ENCODE measurements at regions not wholly inside any gene's neighbourhood (a gene's known extent, or its start where the extent isn't known, plus 50 kb on each side); places are given as distances from the start of the nearest gene placed in this dataset.

DNA sequence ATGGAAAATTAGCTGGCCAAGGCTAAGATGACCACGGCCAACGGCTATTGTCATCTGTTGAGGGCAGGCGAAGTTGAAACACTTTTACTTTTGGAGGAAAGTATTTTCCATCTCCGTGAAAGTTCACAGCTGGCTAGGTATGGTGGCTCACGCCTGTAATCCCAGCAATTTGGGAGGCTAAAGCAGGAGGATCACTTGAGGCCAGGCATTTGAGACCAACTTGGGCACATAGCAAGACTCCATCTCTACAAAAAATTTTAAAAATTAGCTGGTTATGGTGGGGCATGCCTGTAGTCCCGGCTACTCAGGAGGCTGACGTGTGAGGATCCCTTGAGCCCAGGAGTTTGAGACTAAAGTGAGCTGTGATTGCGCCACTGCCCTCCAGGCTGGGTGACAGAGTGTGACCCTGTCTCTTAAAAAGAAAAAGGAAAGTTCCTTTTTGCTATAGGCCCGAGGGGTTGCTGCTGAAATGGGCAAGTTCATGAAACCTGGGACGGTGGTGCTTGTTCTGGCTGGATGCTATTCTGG lies 85.5 kb upstream of the MKLN1 start:
- no peak overlapping the region for H3K4me3 Mint-ChIP-seq
- peaks cover 0 to 2% (median 0%) of the 10 kb centered on the region in 3 donors for H3K4me1 Mint-ChIP-seq
- H3K27me3 Mint-ChIP-seq: no peaks in the 10 kb centered on the region
- no peaks in the 10 kb centered on the region for H3K9me3 Mint-ChIP-seq
- no peak overlapping the region for H3K27ac Mint-ChIP-seq
- no peaks in the 10 kb centered on the region for H3K36me3 Mint-ChIP-seq

DNA sequence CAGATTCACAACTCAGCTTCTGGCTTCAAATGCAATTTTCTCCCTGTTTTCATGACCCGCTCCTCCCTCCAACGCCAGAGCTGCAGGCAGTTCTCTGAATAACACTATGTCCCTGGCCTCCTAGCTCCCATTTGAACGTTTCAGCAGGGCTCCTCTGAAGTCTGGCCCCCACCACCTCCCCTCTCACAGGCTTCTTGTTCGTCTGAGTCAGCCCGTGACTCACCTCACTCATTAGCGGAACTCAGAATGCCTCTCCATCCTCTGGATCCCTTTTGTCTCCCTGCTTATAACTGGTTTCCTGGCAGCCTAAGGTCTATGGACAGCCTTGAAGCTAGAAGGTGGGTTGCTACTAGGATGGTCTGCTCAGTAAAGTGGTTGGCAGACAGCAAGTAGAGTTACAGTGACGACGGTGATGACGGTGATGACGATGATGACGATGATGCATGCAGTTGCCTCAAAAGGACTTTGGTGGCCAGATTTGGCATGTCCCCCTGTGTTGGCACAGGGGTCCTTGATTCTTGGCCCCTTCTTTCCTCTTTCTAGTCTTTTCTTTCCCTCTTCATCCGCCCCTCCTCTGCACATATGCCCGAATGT lies 83.3 kb upstream of the MKLN1 start:
- Mint-ChIP-seq H3K4me1 (no peaks in the 10 kb centered on the region), H3K4me3 (no peak overlapping the region), H3K36me3 (no peaks in the 10 kb centered on the region), H3K27ac (no peak overlapping the region), H3K9me3 (no peaks in the 10 kb centered on the region), H3K27me3 (peaks cover 11% of the 10 kb centered on the region)

DNA sequence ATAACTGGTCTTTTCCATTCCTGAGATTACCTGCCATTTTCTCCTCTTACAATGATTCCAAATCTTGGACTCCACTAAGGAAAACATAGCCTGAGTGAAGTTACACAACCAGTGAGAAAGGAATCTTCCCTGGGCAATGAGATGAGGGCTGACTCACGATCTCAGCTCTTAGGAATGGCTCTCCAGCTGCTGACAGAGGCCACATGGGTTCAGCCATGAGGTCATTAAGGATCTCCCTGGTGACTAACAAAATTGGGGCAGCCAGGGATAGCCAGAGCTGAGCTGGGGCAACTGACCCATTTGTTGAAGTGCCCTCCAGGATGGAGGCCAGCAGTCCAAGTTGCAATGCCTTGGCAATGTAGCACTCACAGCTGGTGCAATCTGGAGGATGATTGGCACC lies 78.7 kb upstream of the MKLN1 start:
- peaks cover 24% of the 10 kb centered on the region for H3K27me3 Mint-ChIP-seq
- H3K4me1 Mint-ChIP-seq: no peaks in the 10 kb centered on the region
- peak overlapping the region in 1 of 3 donors; percentile 45 for H3K27ac Mint-ChIP-seq
- no peaks in the 10 kb centered on the region for H3K36me3 Mint-ChIP-seq
- peaks cover 4 to 7% (median 6%) of the 10 kb centered on the region in 3 donors for H3K9me3 Mint-ChIP-seq
- H3K4me3 Mint-ChIP-seq: no peak overlapping the region

DNA sequence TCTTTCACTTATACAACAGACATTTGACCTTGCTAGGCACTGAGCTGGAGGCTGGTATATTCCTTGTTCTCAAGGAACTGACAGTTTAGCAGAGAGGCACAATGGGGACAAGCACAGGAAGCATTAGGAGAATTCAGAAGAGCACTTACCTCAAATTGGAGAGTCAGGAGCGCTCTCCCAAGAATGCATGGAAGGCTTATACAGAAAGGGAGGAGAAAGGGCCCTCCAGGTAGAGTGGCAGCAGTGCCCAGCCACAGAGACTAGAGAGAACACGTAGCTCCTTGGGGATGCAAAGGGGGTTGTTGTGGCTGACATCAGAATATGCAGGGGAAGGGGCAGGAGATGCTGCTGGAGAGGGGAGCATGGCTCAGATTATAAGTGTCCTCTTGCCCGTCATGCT lies 78.2 kb upstream of the MKLN1 start:
- Mint-ChIP-seq H3K27me3 (peaks cover 26% of the 10 kb centered on the region), H3K36me3 (no peaks in the 10 kb centered on the region), H3K4me3 (no peak overlapping the region), H3K9me3 (peaks cover 7 to 11% (median 10%) of the 10 kb centered on the region in 3 donors), H3K27ac (peak overlapping the region in 1 of 3 donors; percentile 45), H3K4me1 (no peaks in the 10 kb centered on the region)

DNA sequence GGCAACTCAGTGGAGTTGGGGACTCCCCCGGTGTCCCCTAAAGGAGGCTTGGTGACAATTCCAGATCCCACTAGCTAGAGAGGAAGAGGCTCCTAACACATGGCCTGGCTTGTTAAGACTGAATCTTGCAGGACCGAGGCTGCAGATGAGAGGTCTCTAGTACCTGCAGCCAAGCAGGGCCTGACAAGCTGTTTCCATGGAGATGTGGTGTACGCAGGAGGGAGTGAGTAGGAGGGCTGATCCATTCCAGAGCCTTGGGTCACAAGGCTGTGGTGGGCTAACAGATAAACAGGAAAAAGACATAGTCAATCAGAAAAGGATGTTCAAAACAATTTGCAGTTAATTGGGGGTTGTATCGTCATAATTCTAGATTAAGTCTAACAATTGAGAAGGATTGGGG lies 77.3 kb upstream of the MKLN1 start:
- H3K4me3 Mint-ChIP-seq: no peak overlapping the region
- peaks cover 26% of the 10 kb centered on the region for H3K27me3 Mint-ChIP-seq
- peaks cover 9 to 17% (median 15%) of the 10 kb centered on the region in 3 donors for H3K9me3 Mint-ChIP-seq
- H3K36me3 Mint-ChIP-seq: peaks cover 4% of the 10 kb centered on the region
- H3K4me1 Mint-ChIP-seq: no peaks in the 10 kb centered on the region
- no peak overlapping the region for H3K27ac Mint-ChIP-seq

DNA sequence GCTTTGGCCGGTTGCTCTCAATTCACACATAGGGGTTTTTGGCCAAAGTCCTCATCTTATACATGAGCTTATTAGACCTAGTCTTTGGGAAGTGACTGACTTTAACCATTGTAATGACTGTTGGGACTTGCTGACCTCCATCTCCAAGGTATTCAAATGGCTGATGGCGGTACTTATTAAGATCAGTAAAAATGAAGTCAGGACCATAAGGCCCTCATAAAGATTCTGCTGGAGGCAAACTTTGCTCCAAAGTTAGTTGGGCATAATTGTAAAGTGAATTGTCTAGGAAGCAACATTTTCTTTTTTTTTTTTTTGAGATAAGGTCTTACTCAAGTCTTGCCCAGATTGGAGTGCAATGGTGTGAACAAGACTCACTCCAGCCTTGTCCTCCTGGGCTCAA lies 76.3 kb upstream of the MKLN1 start:
- peaks cover 4% of the 10 kb centered on the region for H3K36me3 Mint-ChIP-seq
- H3K4me1 Mint-ChIP-seq: no peaks in the 10 kb centered on the region
- peaks cover 9 to 18% (median 15%) of the 10 kb centered on the region in 3 donors for H3K9me3 Mint-ChIP-seq
- H3K4me3 Mint-ChIP-seq: no peak overlapping the region
- peaks cover 26% of the 10 kb centered on the region for H3K27me3 Mint-ChIP-seq
- no peak overlapping the region for H3K27ac Mint-ChIP-seq

DNA sequence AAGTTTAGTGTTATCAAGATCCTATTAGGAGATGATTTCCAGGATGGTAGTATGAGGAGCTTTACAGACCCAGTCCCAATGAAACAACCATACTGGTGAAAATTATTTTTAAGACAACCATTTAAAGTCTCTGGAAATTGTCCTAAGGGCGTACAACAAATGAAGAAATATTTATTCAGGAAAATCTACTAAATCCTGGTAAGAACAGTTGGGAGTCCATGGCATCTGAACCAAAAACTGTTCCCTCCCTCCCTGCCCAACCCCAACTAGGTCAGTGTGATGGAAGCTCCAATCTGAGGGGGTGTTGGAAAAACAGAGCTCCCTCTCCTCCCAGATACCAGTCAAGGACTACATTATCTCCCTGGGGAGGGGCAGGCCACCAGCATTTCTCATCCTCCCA lies 74.7 kb upstream of the MKLN1 start:
- Mint-ChIP-seq H3K9me3 (peaks cover 9 to 18% (median 15%) of the 10 kb centered on the region in 3 donors), H3K4me3 (no peak overlapping the region), H3K36me3 (peaks cover 4% of the 10 kb centered on the region), H3K27ac (no peak overlapping the region), H3K4me1 (no peaks in the 10 kb centered on the region), H3K27me3 (peaks cover 28% of the 10 kb centered on the region)

DNA sequence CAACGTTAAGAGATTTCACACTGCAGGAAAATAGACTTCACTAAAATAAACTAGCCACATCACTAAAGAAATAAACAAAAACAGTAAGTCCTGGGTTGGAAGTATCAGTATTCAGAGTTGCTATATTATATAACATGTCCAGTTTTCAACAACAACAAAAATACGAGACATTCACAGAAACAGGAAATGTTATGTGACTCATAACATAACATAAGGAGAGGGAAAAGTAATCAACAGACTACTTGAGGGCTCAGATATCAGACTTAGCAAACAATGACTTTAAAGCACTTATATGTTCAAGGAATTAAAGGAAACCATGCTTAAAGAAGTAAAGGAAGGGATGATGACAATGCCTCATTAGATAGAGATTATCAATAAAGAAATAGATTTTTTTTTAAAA lies 73.5 kb upstream of the MKLN1 start:
- H3K27me3 Mint-ChIP-seq: peaks cover 18% of the 10 kb centered on the region
- H3K27ac Mint-ChIP-seq: no peak overlapping the region
- peaks cover 4% of the 10 kb centered on the region for H3K36me3 Mint-ChIP-seq
- no peaks in the 10 kb centered on the region for H3K4me1 Mint-ChIP-seq
- H3K4me3 Mint-ChIP-seq: no peak overlapping the region
- peaks cover 9 to 18% (median 15%) of the 10 kb centered on the region in 3 donors for H3K9me3 Mint-ChIP-seq

DNA sequence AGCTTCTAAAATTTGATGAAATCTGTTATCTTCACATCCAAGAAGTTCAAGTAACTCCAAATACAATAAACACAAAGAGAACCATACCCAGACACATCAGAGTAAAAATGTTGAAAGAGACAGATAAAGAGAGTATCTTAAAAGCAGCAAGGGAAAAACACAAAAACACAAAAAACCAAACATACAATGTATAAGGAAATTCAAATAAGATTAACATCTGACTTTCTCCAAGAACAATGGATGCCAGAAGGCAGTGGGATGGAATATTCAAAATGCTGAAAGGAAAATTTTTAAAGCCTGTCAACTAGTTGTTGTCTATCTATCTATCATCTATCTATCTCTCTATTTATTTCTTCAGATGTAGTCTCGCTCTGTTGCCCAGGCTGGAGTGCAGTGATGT lies 72.4 kb upstream of the MKLN1 start:
- H3K36me3 Mint-ChIP-seq: peaks cover 4% of the 10 kb centered on the region
- peaks cover 10% of the 10 kb centered on the region for H3K27me3 Mint-ChIP-seq
- H3K27ac Mint-ChIP-seq: no peak overlapping the region
- H3K9me3 Mint-ChIP-seq: peaks cover 9 to 18% (median 15%) of the 10 kb centered on the region in 3 donors
- no peaks in the 10 kb centered on the region for H3K4me1 Mint-ChIP-seq
- peak overlapping the region in 1 of 4 donors; percentile 43 for H3K4me3 Mint-ChIP-seq

DNA sequence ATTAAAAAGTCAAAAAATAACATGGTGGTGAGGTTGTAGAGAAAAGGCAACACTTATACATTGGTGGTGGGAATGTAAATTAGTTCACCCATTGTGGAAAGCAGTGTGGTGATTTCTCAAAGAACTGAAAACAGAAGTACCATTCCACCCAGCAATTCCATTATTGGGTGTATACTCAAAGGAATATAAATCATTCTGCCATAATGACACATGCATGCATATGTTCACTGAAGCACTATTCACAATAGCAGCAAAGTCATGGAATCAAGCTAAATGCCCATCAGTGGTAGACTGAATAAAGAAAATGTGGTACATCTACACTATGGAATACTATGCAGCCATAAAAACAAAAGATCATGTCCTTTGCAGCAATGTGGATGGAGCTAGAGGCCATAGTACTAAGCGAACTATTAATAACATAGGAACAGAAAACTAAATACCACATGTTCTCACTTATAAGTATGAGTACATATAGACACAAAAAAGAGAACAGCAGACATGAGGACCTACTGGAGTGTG lies 66.1 kb upstream of the MKLN1 start:
- no peak overlapping the region for H3K4me3 Mint-ChIP-seq
- no peak overlapping the region for H3K27ac Mint-ChIP-seq
- H3K9me3 Mint-ChIP-seq: no peaks in the 10 kb centered on the region
- peaks cover 3 to 7% (median 4%) of the 10 kb centered on the region in 3 donors for H3K4me1 Mint-ChIP-seq
- H3K27me3 Mint-ChIP-seq: peaks cover 1% of the 10 kb centered on the region
- no peaks in the 10 kb centered on the region for H3K36me3 Mint-ChIP-seq

DNA sequence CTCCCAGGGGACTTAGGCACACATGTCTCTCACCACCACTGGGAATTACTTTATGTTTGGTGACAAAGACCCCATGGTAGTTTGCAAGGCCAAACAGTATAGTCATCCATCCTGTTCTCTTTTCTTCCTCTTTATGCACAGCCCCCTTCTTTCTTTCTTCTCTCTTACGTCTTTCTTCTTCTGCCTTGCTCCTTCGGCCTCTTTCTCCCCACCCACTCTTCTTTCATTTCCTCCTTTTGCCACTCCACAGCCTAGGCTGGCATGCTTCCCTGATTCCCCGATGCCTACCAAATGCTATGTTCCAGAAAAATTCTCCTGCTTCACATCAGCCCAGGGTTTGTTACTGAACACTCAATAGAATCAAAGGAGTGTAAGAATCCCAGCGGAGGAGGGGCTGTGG lies 62.4 kb upstream of the MKLN1 start:
- Mint-ChIP-seq H3K27me3 (no peaks in the 10 kb centered on the region), H3K4me3 (no peak overlapping the region), H3K27ac (peak overlapping the region in 1 of 3 donors; percentile 53), H3K9me3 (peaks cover 0 to 11% (median 1%) of the 10 kb centered on the region in 3 donors), H3K4me1 (peaks cover 3 to 7% (median 4%) of the 10 kb centered on the region in 3 donors), H3K36me3 (no peaks in the 10 kb centered on the region)

DNA sequence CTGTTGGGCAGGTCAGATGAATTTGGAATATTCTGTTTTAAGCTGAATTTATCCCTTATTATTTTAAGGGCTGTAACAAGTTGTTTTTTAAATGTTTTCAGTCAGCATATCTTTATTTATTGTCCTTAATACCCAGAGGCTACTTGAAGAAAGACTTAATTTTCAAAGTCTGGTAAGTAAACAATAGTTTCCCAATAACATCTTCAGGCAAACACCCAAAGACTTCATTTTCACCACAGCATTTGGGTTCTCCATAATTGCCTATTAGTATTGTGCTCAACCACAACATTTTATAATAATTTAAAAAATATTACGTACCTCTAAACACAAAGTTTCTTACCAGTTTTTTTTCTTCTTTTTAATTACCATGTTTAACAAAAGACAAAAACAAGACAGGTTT lies 60.0 kb upstream of the MKLN1 start:
- Mint-ChIP-seq H3K4me1 (peaks cover 3 to 7% (median 4%) of the 10 kb centered on the region in 3 donors), H3K36me3 (peaks cover 3% of the 10 kb centered on the region), H3K4me3 (no peak overlapping the region), H3K27me3 (no peaks in the 10 kb centered on the region), H3K27ac (no peak overlapping the region), H3K9me3 (peaks cover 0 to 11% (median 1%) of the 10 kb centered on the region in 3 donors)

DNA sequence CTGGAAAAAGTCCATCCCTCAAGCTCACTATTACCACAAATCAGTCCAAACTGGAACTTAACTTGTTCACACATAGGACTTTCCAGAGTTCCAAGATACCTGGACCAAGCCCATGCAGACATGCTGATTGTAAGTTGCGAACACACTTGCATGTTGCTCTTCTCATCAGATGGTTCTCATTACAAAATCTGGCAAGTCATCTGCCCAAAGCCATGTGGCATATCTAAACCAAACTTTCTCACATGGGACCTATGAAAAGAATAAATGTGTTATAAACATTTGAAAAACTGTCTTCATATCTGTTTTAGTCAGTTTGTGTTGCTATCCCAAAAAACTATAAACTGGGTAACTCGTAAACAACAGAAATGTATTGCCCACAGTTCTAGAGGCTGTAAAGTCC lies 58.8 kb upstream of the MKLN1 start:
- H3K27ac Mint-ChIP-seq: no peak overlapping the region
- peaks cover 3 to 6% (median 4%) of the 10 kb centered on the region in 3 donors for H3K4me1 Mint-ChIP-seq
- H3K36me3 Mint-ChIP-seq: peaks cover 3% of the 10 kb centered on the region
- H3K27me3 Mint-ChIP-seq: no peaks in the 10 kb centered on the region
- no peak overlapping the region for H3K4me3 Mint-ChIP-seq
- H3K9me3 Mint-ChIP-seq: peaks cover 0 to 11% (median 1%) of the 10 kb centered on the region in 3 donors

DNA sequence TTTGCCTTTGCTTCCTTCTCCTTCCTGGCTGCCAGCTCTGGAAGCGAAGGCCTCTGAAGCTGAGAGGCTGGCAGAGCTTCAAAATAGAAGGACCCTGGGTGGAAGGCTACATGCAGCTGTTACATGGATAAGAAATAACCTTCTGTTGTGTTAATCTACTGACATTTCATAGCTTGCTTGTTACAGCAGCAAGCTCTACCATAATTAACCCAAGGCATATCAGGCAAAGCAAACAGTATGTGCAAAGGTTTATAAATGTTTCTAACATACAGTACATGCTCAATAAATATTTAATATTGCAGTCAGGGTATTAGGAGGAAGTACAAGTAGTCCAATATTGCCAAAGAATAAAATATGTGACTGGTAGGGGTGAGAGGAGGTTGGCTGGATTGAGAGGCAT lies 55.6 kb upstream of the MKLN1 start:
- Mint-ChIP-seq H3K4me3 (no peak overlapping the region), H3K4me1 (no peaks in the 10 kb centered on the region), H3K36me3 (peaks cover 3% of the 10 kb centered on the region), H3K9me3 (peaks cover 0 to 11% (median 1%) of the 10 kb centered on the region in 3 donors), H3K27me3 (no peaks in the 10 kb centered on the region), H3K27ac (no peak overlapping the region)

DNA sequence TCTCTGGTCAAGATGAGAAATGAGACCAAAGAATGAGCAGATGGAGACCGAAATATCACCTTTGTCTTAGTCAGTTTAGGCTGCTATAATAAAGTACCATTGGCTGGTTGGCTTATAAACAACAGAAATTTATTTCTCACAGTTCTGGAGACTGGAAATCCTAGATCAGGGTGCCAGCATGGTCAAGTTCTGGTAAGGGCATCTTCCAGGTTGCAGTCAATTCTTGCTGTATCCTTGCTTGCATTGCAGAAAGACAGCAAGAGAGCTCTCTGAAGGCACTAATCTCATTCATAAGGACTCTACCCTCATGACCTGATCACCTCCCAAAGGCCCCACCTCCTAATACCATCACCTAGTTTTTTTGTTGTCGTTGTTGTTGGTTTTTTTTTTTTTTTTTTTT lies 52.7 kb upstream of the MKLN1 start:
- Mint-ChIP-seq H3K27me3 (no peaks in the 10 kb centered on the region), H3K27ac (no peak overlapping the region), H3K36me3 (peaks cover 3% of the 10 kb centered on the region), H3K4me1 (no peaks in the 10 kb centered on the region), H3K4me3 (no peak overlapping the region), H3K9me3 (peaks cover 0 to 3% (median 0%) of the 10 kb centered on the region in 3 donors)

DNA sequence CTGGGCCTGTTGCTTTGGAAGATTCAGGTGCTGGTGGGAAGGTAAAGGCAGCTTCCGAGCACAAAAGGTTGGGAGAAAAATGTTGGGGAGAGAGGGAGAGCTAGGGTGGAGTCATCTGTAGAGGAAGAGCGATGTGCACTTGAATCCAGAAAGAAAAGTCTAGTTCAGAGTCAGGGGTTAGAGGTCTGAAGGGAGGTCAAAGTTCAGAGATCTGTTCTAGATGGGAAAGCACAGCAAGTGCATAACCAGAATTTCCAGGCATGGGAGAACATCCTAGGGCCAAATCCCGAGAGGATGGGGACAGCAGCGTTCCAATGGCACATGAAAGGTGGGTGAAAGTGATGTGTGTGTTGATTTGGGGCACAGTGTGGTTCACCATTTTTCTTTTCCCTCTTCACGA lies 51.5 kb upstream of the MKLN1 start:
- peaks cover 0 to 5% (median 2%) of the 10 kb centered on the region in 3 donors for H3K9me3 Mint-ChIP-seq
- no peak overlapping the region for H3K4me3 Mint-ChIP-seq
- H3K36me3 Mint-ChIP-seq: peaks cover 3% of the 10 kb centered on the region
- H3K27me3 Mint-ChIP-seq: no peaks in the 10 kb centered on the region
- peak overlapping the region in 1 of 3 donors; percentile 20 for H3K27ac Mint-ChIP-seq
- no peaks in the 10 kb centered on the region for H3K4me1 Mint-ChIP-seq

Data from IgD-negative memory B cell (primary cell).